HCT116 (cell line): ENCODE measurements at regions not wholly inside any gene's neighbourhood (a gene's known extent, or its start where the extent isn't known, plus 50 kb on each side); places are given as distances from the start of the nearest gene placed in this dataset.

Experiments
- ATAC-seq: fragments of 200-7000 bp; cut with Tn5 transposase; 2 replicates; pipeline ENCODE4 v1.9.1; 2020; ENCODE audit warnings: mild to moderate bottlenecking, moderate library complexity
- BruUV-seq: library from RNA; stranded (reverse); fragments of 400-500 nt; replicated peaks from 2 replicates; lab custom pipeline; 2021; lab: Mats Ljungman, UMichigan
- CTCF ChIA-PET: fragments of 300-600 bp; sonication (Branson Sonifier 250); formaldehyde crosslinking; loops from one replicate; lab custom pipeline; 2021; ENCODE audit warnings: antibody characterized with exemption; lab: Charles Lee
- POLR2A ChIA-PET: fragments of 300-600, 350-600 bp; sonication (Branson Sonifier 250); formaldehyde crosslinking; loops from one replicate; lab custom pipeline; 2021; ENCODE audit warnings: antibody characterized with exemption; lab: Charles Lee
- RAD21 ChIA-PET, 2 experiments: fragments of 300-600 bp; sonication (Branson Sonifier 250); formaldehyde crosslinking; loops; one replicate each; lab custom pipeline; 2023; ENCODE audit warnings: low total read pairs in 2 of 2; ENCODE audit not compliant: uncharacterized antibody in 2 of 2, unreplicated experiment in 2 of 2, low non-redundant PET in 1 of 2; lab: Charles Lee
- DNase-seq: peaks from one replicate; pipeline ENCODE4 v3.0.0-alpha.2; 2010; ENCODE audit warnings: low read depth, low spot score
- H2AFZ ChIP-seq: fragments of 200-600 bp; shearing (Covaris generic), sonication (generic); 2 replicates; pipeline ENCODE4 v1.6.1; 2017; ENCODE audit warnings: low read depth, mixed run types, mixed read lengths, antibody characterized with exemption, low read length; ENCODE audit not compliant: poor library complexity, severe bottlenecking
- H3K27ac ChIP-seq: 2 replicates; pipeline ENCODE4 v1.5.1; 2012; ENCODE audit warnings: low read depth, low read length
- H3K27me3 ChIP-seq: fragments of 200-600 bp; sonication (generic); 2 replicates; pipeline ENCODE4 v1.6.1; 2016; ENCODE audit warnings: mixed run types, low read length, mixed read lengths; ENCODE audit not compliant: insufficient read depth
- H3K36me3 ChIP-seq, 2 experiments: fragments of 200-500 bp in 1 of 2; fragments of 200-600 bp in 1 of 2; sonication (Bioruptor generic) in 1 of 2; sonication (generic) in 1 of 2; 2 replicates each; pipeline versions ENCODE4 v1.5.1 to v1.6.1; 2014 to 2016; ENCODE audit warnings: low read length in 2 of 2, inconsistent platforms in 1 of 2, mixed read lengths in 1 of 2, mixed run types in 1 of 2; ENCODE audit not compliant: insufficient read depth in 2 of 2, control insufficient read depth in 1 of 2
- H3K4me1 ChIP-seq, 2 experiments: fragments of 200-600 bp in 1 of 2; sonication (generic) in 1 of 2; 2 replicates each; pipeline versions ENCODE4 v1.5.1 to v1.6.1; 2012 to 2017; ENCODE audit warnings: low read length in 2 of 2, inconsistent platforms in 1 of 2, mild to moderate bottlenecking in 1 of 2, mixed read lengths in 1 of 2, mixed run types in 1 of 2, moderate library complexity in 1 of 2; ENCODE audit not compliant: insufficient read depth in 2 of 2, control insufficient read depth in 1 of 2
- H3K4me2 ChIP-seq: fragments of 200-600 bp; sonication (generic); 2 replicates; pipeline ENCODE4 v1.6.1; 2017; ENCODE audit warnings: mixed run types, low read length, mixed read lengths
- H3K4me3 ChIP-seq, 2 experiments: fragments of 200-600 bp in 1 of 2; sonication (generic) in 1 of 2; replicated peaks in 1 of 2; 2 replicates each; pipeline ENCODE4 v1.5.1; 2011 to 2016; ENCODE audit warnings: low read length in 2 of 2, control low read depth in 1 of 2, low read depth in 1 of 2, mild to moderate bottlenecking in 1 of 2, mixed read lengths in 1 of 2, mixed run types in 1 of 2
- H3K79me2 ChIP-seq: fragments of 200-600 bp; sonication (generic); 2 replicates; pipeline ENCODE4 v1.6.1; 2017; ENCODE audit warnings: mild to moderate bottlenecking, mixed run types, low read length, moderate library complexity, mixed read lengths; ENCODE audit not compliant: insufficient read depth
- H3K9ac ChIP-seq: fragments of 200-600 bp; sonication (generic); 2 replicates; pipeline ENCODE4 v1.6.1; 2016; ENCODE audit warnings: low read length, mixed read lengths
- H3K9me2 ChIP-seq: fragments of 200-600 bp; sonication (generic), shearing (Covaris generic); 2 replicates; pipeline ENCODE4 v1.6.1; 2017; ENCODE audit warnings: mixed run types, mild to moderate bottlenecking, moderate library complexity; ENCODE audit not compliant: insufficient read depth
- H3K9me3 ChIP-seq, 2 experiments: fragments of 200-500 bp in 1 of 2; fragments of 200-600 bp in 1 of 2; sonication (Bioruptor generic) in 1 of 2; sonication (generic) in 1 of 2; 2 replicates each; pipeline ENCODE4 v1.6.1; 2014 to 2017; ENCODE audit warnings: low read length in 2 of 2, mixed read lengths in 2 of 2, inconsistent platforms in 1 of 2, low read depth in 1 of 2, mild to moderate bottlenecking in 1 of 2, mixed run types in 1 of 2, moderate library complexity in 1 of 2; ENCODE audit not compliant: control insufficient read depth in 1 of 2, insufficient read depth in 1 of 2
- H4K20me1 ChIP-seq: fragments of 200-600 bp; sonication (generic), shearing (Covaris generic); 2 replicates; pipeline ENCODE4 v1.6.1; 2017; ENCODE audit warnings: mixed run types, mild to moderate bottlenecking, moderate library complexity; ENCODE audit not compliant: insufficient read depth
- ATF3 ChIP-seq: IDR thresholded peaks from 2 replicates; pipeline ENCODE4 v1.6.1; 2012
- CEBPB ChIP-seq: IDR thresholded peaks from 2 replicates; pipeline ENCODE4 v1.6.1; 2012; ENCODE audit warnings: low read depth
- CTCF ChIP-seq, 3 experiments: fragments of 200-600 bp in 1 of 3; sonication (generic) in 1 of 3; IDR thresholded peaks in 2 of 3; conservative IDR thresholded peaks in 1 of 3; 2 replicates each; pipeline ENCODE4 v1.5.1; 2012 to 2017; ENCODE audit warnings: low read depth in 2 of 3, low read length in 2 of 3, antibody characterized with exemption in 1 of 3, borderline replicate concordance in 1 of 3, control low read depth in 1 of 3, mild to moderate bottlenecking in 1 of 3, mixed read lengths in 1 of 3, mixed run types in 1 of 3, moderate library complexity in 1 of 3; ENCODE audit not compliant: insufficient read depth in 1 of 3
- FOSL1 ChIP-seq: IDR thresholded peaks from 2 replicates; pipeline ENCODE4 v1.6.1; 2012; ENCODE audit warnings: low read depth
- MAX ChIP-seq: IDR thresholded peaks from 2 replicates; pipeline ENCODE4 v1.6.1; 2012
- SP1 ChIP-seq: IDR thresholded peaks from 2 replicates; pipeline ENCODE4 v1.6.1; 2012; ENCODE audit warnings: low read depth
- YY1 ChIP-seq: IDR thresholded peaks from 2 replicates; pipeline ENCODE4 v1.6.1; 2011; ENCODE audit warnings: low read length, low read depth, moderate library complexity, mild to moderate bottlenecking; ENCODE audit not compliant: insufficient replicate concordance; ENCODE audit errors: extremely low read depth
- ZBTB33 ChIP-seq: IDR thresholded peaks from 2 replicates; pipeline ENCODE4 v1.6.1; 2011; ENCODE audit warnings: mild to moderate bottlenecking, low read length, moderate library complexity; ENCODE audit not compliant: insufficient replicate concordance; ENCODE audit errors: extremely low read depth
- intact Hi-C: fragments of 100-400 bp; cut with micrococcal nuclease; formaldehyde crosslinking; loops from 2 replicates; pipeline ENCODE4 v1.10.0; 2022

- RAD21 ChIA-PET: no interaction called here
Measured at GRCh38 chr13:70964124-70964523, 855.9 kb upstream of the KLHL1 start.

More at GRCh38 chr13:70964124-70964523, 855.9 kb upstream of the KLHL1 start:
- Histone ChIP-seq H3K36me3 (no peaks in the 10 kb centered on the region), H3K4me1 (no peaks in the 10 kb centered on the region), H3K9me2 (no peaks in the 10 kb centered on the region), H3K4me3 (no peak overlapping the region), H3K9ac (no peak overlapping the region), H2AFZ (no peak overlapping the region), H3K79me2 (no peaks in the 10 kb centered on the region), H4K20me1 (no peaks in the 10 kb centered on the region), H3K4me2 (no peak overlapping the region), H3K27ac (no peak overlapping the region), H3K9me3 (no peaks in the 10 kb centered on the region), H3K27me3 (no peaks in the 10 kb centered on the region)
- POLR2A ChIA-PET: no interaction called here
- TF ChIP-seq SP1 (no peak), CTCF (IDR thresholded peaks at IDR 0.05 in 2 of 3, conservative IDR thresholded peaks at IDR 0.05 in 1 of 3; ENCODE audit: borderline replicate concordance in 1 of 3, insufficient read depth in 1 of 3, low read depth in 2 of 3, low read length in 2 of 3) (peak in 2 of 3 experiments; percentile 40 to 43; a peak in 4 of 6 replicates), CEBPB (no peak), ZBTB33 (no peak), MAX (no peak), YY1 (no peak), ATF3 (no peak), FOSL1 (no peak)
- DNase-seq (no peak), ATAC-seq (peak; percentile 58; the same call in 1 of the 2 replicates)
- intact Hi-C loops: loop anchor here (10.0 kb wide), 1 partner anchor 339 kb away; no protein-coding TSS in a partner anchor
- no TSS peak for BruUV-seq
- CTCF ChIA-PET: interaction anchor here (1.0 kb wide), 1 partner anchor 351 kb away, joined by 3 read pairs; no protein-coding TSS in a partner anchor
